ENCODE measurements at regions not wholly inside any gene's neighbourhood (a gene's known extent, or its start where the extent isn't known, plus 50 kb on each side); places are given as distances from the start of the nearest gene placed in this dataset.

- CTCF ChIA-PET = no interaction called here
- ATAC-seq = no peak
These were observed 796.2 kb upstream of the EPHA7 start for GRCh38 chr6:94215552-94215951.

GRCh38 chr6:94213226-94213625 lies 793.9 kb upstream of the EPHA7 start:
- no peaks in the 10 kb centered on the region for H4K20me1 ChIP-seq (ENCODE audit: insufficient read depth)
- H3K79me2 ChIP-seq (ENCODE audit: insufficient read depth, low read length) = no peaks in the 10 kb centered on the region
- peaks cover 0 to 4% of the 10 kb centered on the region in 2 experiments; a peak in 1 of 4 replicates for H3K9me3 ChIP-seq (ENCODE audit: control insufficient read depth in 1 of 2, insufficient read depth in 1 of 2, low read depth in 1 of 2, low read length in 2 of 2)
- no peak overlapping the region for H2AFZ ChIP-seq (ENCODE audit: low read depth, low read length, poor library complexity, severe bottlenecking)
- RAD21 ChIA-PET (ENCODE audit: low non-redundant PET in 1 of 2, low total read pairs in 2 of 2, uncharacterized antibody in 2 of 2, unreplicated experiment in 2 of 2) = no interaction called here
- no peaks in the 10 kb centered on the region for H3K9me2 ChIP-seq (ENCODE audit: insufficient read depth)
- no peak overlapping the region for H3K4me3 ChIP-seq (replicated peaks in 1 of 2; ENCODE audit: low read depth in 1 of 2, low read length in 2 of 2)
- no peaks in the 10 kb centered on the region for H3K4me1 ChIP-seq (ENCODE audit: control insufficient read depth in 1 of 2, insufficient read depth in 2 of 2, low read length in 2 of 2)
- intact Hi-C loops (cut with micrococcal nuclease) = no loop called here
- H3K36me3 ChIP-seq (ENCODE audit: control insufficient read depth in 1 of 2, insufficient read depth in 2 of 2, low read length in 2 of 2) = no peaks in the 10 kb centered on the region
- H3K9ac ChIP-seq (ENCODE audit: low read length) = no peak overlapping the region
- no peak for TF ChIP-seq CEBPB (IDR thresholded peaks at IDR 0.05; ENCODE audit: low read depth)
- TF ChIP-seq JUND (IDR thresholded peaks at IDR 0.05) = no peak
- TF ChIP-seq YY1 (IDR thresholded peaks at IDR 0.05; ENCODE audit: extremely low read depth, insufficient replicate concordance, low read depth, low read length) = no peak
- no peak for TF ChIP-seq REST (IDR thresholded peaks at IDR 0.05; ENCODE audit: low read depth)
- TF ChIP-seq SP1 (IDR thresholded peaks at IDR 0.05; ENCODE audit: low read depth) = no peak
- no peak for TF ChIP-seq SIN3A (IDR thresholded peaks at IDR 0.05; ENCODE audit: low read depth)
- no peak for TF ChIP-seq TCF7L2 (IDR thresholded peaks at IDR 0.05; ENCODE audit: borderline replicate concordance, extremely low read depth, insufficient read depth, insufficient read length)
- no peak for TF ChIP-seq ZNF274 (IDR thresholded peaks at IDR 0.05; ENCODE audit: low read depth, low read length)
- no peak for TF ChIP-seq RAD21 (IDR thresholded peaks at IDR 0.05; ENCODE audit: low read depth)
- no peak for TF ChIP-seq EZH2 (IDR thresholded peaks at IDR 0.05)
- no peak for TF ChIP-seq ZFX (IDR thresholded peaks at IDR 0.05)
- no peak for TF ChIP-seq ATF3 (IDR thresholded peaks at IDR 0.05)
- CTCF ChIA-PET = no interaction called here
- POLR2A ChIA-PET = no interaction called here
- BruUV-seq (replicated peaks) = no TSS peak
- H3K27me3 ChIP-seq (ENCODE audit: insufficient read depth, low read length) = no peaks in the 10 kb centered on the region
- H3K27ac ChIP-seq (ENCODE audit: low read depth, low read length) = no peak overlapping the region
- H3K4me2 ChIP-seq (ENCODE audit: low read length) = no peak overlapping the region
- DNase-seq (ENCODE audit: low read depth, low spot score) (no peak), ATAC-seq (no peak)

More at GRCh38 chr6:94215552-94215951, 796.2 kb upstream of the EPHA7 start:
- Histone ChIP-seq H3K4me3 (replicated peaks in 1 of 2; ENCODE audit: low read depth in 1 of 2, low read length in 2 of 2) (no peak overlapping the region), H3K4me1 (ENCODE audit: control insufficient read depth in 1 of 2, insufficient read depth in 2 of 2, low read length in 2 of 2) (no peaks in the 10 kb centered on the region), H3K79me2 (ENCODE audit: insufficient read depth, low read length) (no peaks in the 10 kb centered on the region), H3K9me2 (ENCODE audit: insufficient read depth) (no peaks in the 10 kb centered on the region), H3K9ac (ENCODE audit: low read length) (no peak overlapping the region), H3K27me3 (ENCODE audit: insufficient read depth, low read length) (no peaks in the 10 kb centered on the region), H3K36me3 (ENCODE audit: control insufficient read depth in 1 of 2, insufficient read depth in 2 of 2, low read length in 2 of 2) (no peaks in the 10 kb centered on the region), H2AFZ (ENCODE audit: low read depth, low read length, poor library complexity, severe bottlenecking) (no peak overlapping the region), H3K9me3 (ENCODE audit: control insufficient read depth in 1 of 2, insufficient read depth in 1 of 2, low read depth in 1 of 2, low read length in 2 of 2) (0 out of 4 replicates have a peak, but pooled peaks cover 0 to 4% of the 10 kb centered on the region in 2 experiments), H3K4me2 (ENCODE audit: low read length) (no peak overlapping the region), H4K20me1 (ENCODE audit: insufficient read depth) (no peaks in the 10 kb centered on the region), H3K27ac (ENCODE audit: low read depth, low read length) (no peak overlapping the region)
- ChIA-PET RAD21 (ENCODE audit: low non-redundant PET in 1 of 2, low total read pairs in 2 of 2, uncharacterized antibody in 2 of 2, unreplicated experiment in 2 of 2) (no interaction called here), POLR2A (no interaction called here)
- intact Hi-C loops (cut with micrococcal nuclease) = no loop called here
- no TSS peak for BruUV-seq (replicated peaks)
- TF ChIP-seq CEBPB (IDR thresholded peaks at IDR 0.05; ENCODE audit: low read depth) (no peak), SRF (IDR thresholded peaks at IDR 0.05; ENCODE audit: low read depth) (no peak)
- no peak for DNase-seq (ENCODE audit: low read depth, low spot score)

Data from HCT116 (cell line).